ENCODE measurements at regions not wholly inside any gene's neighbourhood (a gene's known extent, or its start where the extent isn't known, plus 50 kb on each side); places are given as distances from the start of the nearest gene placed in this dataset.

- CTCF ChIA-PET: no interaction called here
- TF ChIP-seq MAX (IDR thresholded peaks at IDR 0.05) (no peak), FOSL2 (IDR thresholded peaks at IDR 0.05) (no peak), FOSL2 (CRISPR knock-in tag; IDR thresholded peaks at IDR 0.05) (no peak), CHD4 (IDR thresholded peaks at IDR 0.05; ENCODE audit: borderline replicate concordance) (no peak), GATA3 (IDR thresholded peaks at IDR 0.05; ENCODE audit: borderline replicate concordance) (no peak), FOXS1 (CRISPR knock-in tag; IDR thresholded peaks at IDR 0.05) (no peak), NPAS2 (CRISPR knock-in tag; IDR thresholded peaks at IDR 0.05; ENCODE audit: borderline replicate concordance) (no peak), JUNB (IDR thresholded peaks at IDR 0.05) (no peak), MYC (IDR thresholded peaks at IDR 0.05; ENCODE audit: borderline replicate concordance, low read length) (no peak), SREBF2 (IDR thresholded peaks at IDR 0.05) (no peak), HOXA7 (CRISPR knock-in tag; IDR thresholded peaks at IDR 0.05) (no peak), RFX5 (IDR thresholded peaks at IDR 0.05) (no peak), RARB (CRISPR knock-in tag; IDR thresholded peaks at IDR 0.05) (no peak), KDM1A (IDR thresholded peaks at IDR 0.05; ENCODE audit: low read depth) (no peak), BCL3 (IDR thresholded peaks at IDR 0.05) (no peak), HES2 (IDR thresholded peaks at IDR 0.05) (no peak), KDM5A (IDR thresholded peaks at IDR 0.05) (no peak), PBX3 (IDR thresholded peaks at IDR 0.05) (no peak), ZNF302 (CRISPR knock-in tag; IDR thresholded peaks at IDR 0.05) (no peak), ELK1 (IDR thresholded peaks at IDR 0.05; ENCODE audit: low read depth, low read length) (no peak), HOXB13 (CRISPR knock-in tag; IDR thresholded peaks at IDR 0.05; ENCODE audit: low read depth) (no peak)
- 54% methylated on average over 16 of the region's 17 CpGs for WGBS (ENCODE audit: missing lambda C conversion rate)
- FAIRE-seq: no peak
- no peaks in the 10 kb centered on the region for H3K9me3 ChIP-seq
- H3K4me3 ChIP-seq: no peak overlapping the region
- H3K4me2 ChIP-seq: no peak overlapping the region
- no peaks in the 10 kb centered on the region for H3K4me1 ChIP-seq
- POLR2A ChIA-PET: no interaction called here
- no peak for ATAC-seq
- DNase-seq (ENCODE audit: low read depth in 1 of 2, low spot score in 1 of 2): no peak
- H3K27ac ChIP-seq: no peak overlapping the region
Observed at GRCh38 chr4:164596318-164596878, 157.5 kb upstream of the SMIM31 start.

GRCh38 chr4:164596927-164597326 is 157.0 kb upstream of the SMIM31 start:
- Histone ChIP-seq H3K9me3 (no peaks in the 10 kb centered on the region), H3K4me2 (no peak overlapping the region), H3K27ac (no peak overlapping the region), H3K4me3 (no peak overlapping the region), H3K4me1 (no peaks in the 10 kb centered on the region)
- 0% methylated on average over 1 of the region's 1 CpG for WGBS (ENCODE audit: missing lambda C conversion rate)
- TF ChIP-seq RNF2 (IDR thresholded peaks at IDR 0.05; ENCODE audit: borderline replicate concordance, low read depth) (no peak), HOXA7 (CRISPR knock-in tag; IDR thresholded peaks at IDR 0.05) (no peak), CHD4 (IDR thresholded peaks at IDR 0.05; ENCODE audit: borderline replicate concordance) (no peak)
- FAIRE-seq: no peak
- no peak for DNase-seq (ENCODE audit: low read depth in 1 of 2, low spot score in 1 of 2)
- POLR2A ChIA-PET: no interaction called here
- no peak for ATAC-seq
- CTCF ChIA-PET: no interaction called here

- ChIA-PET CTCF (no interaction called here), POLR2A (no interaction called here)
- no peak for ATAC-seq
- no peak for DNase-seq (ENCODE audit: low read depth in 1 of 2, low spot score in 1 of 2)
- Histone ChIP-seq H3K27ac (no peak overlapping the region), H3K4me1 (no peaks in the 10 kb centered on the region), H3K9me3 (no peaks in the 10 kb centered on the region), H3K4me3 (no peak overlapping the region), H3K4me2 (no peak overlapping the region)
- FAIRE-seq: no peak
- 0% methylated on average over 1 of the region's 1 CpG for WGBS (ENCODE audit: missing lambda C conversion rate)
- TF ChIP-seq ESRRA (IDR thresholded peaks at IDR 0.05; ENCODE audit: borderline replicate concordance, low read length): no peak
- TF ChIP-seq REST (IDR thresholded peaks at IDR 0.05): no peak
- TF ChIP-seq CBX2 (IDR thresholded peaks at IDR 0.05; ENCODE audit: borderline replicate concordance, low read depth): no peak
- no peak for TF ChIP-seq CHD2 (IDR thresholded peaks at IDR 0.05; ENCODE audit: low read length, partially characterized antibody)
- no peak for TF ChIP-seq TP53 (CRISPR knock-in tag; IDR thresholded peaks at IDR 0.05)
- no peak for TF ChIP-seq MAZ (IDR thresholded peaks at IDR 0.05; ENCODE audit: borderline replicate concordance, low read depth, low read length)
- TF ChIP-seq CBX8 (IDR thresholded peaks at IDR 0.05): no peak
- no peak for TF ChIP-seq EHF (CRISPR knock-in tag; IDR thresholded peaks at IDR 0.05)
Observed at GRCh38 chr4:164601653-164602052, 152.3 kb upstream of the SMIM31 start.

Measured in A549 (cell line).